ENCODE measurements at regions not wholly inside any gene's neighbourhood (a gene's known extent, or its start where the extent isn't known, plus 50 kb on each side); places are given as distances from the start of the nearest gene placed in this dataset.
"Not testable (repeated sequence)": the region's sequence is repeated elsewhere in the genome, so short reads cannot be mapped to it uniquely, and the experiment has no call there.

GRCh38 chr9:136599074-136599531 is 53.3 kb upstream of the NOTCH1 start:
- no peak for TF ChIP-seq CTCF (conservative IDR thresholded peaks at IDR 0.05)
- no peak for DNase-seq (ENCODE audit: low read depth, low spot score)
- H3K27ac Mint-ChIP-seq (ENCODE audit: unreplicated experiment) = peak overlapping the region; percentile 78
- H3K36me3 Mint-ChIP-seq (ENCODE audit: low read depth) = no peaks in the 10 kb centered on the region
- no peaks in the 10 kb centered on the region for H3K9me3 Mint-ChIP-seq
- peaks cover 50% of the 10 kb centered on the region for H3K4me1 Mint-ChIP-seq
- no peak overlapping the region for H3K4me3 Mint-ChIP-seq
- H3K27me3 Mint-ChIP-seq (ENCODE audit: low read depth) = no peaks in the 10 kb centered on the region

GRCh38 chr9:136598390-136599073 is 52.7 kb upstream of the NOTCH1 start:
- not testable (repeated sequence) for H3K4me3 Mint-ChIP-seq; DNase-seq (ENCODE audit: low read depth, low spot score); H3K27me3 Mint-ChIP-seq (ENCODE audit: low read depth); H3K27ac Mint-ChIP-seq (ENCODE audit: unreplicated experiment); H3K36me3 Mint-ChIP-seq (ENCODE audit: low read depth); H3K9me3 Mint-ChIP-seq
- H3K4me1 Mint-ChIP-seq = peaks cover 51% of the 10 kb centered on the region

GRCh38 chr9:136597965-136598364 is 52.1 kb upstream of the NOTCH1 start:
- no peak for TF ChIP-seq CTCF (conservative IDR thresholded peaks at IDR 0.05)
- peak overlapping the region; percentile 72 for H3K4me3 Mint-ChIP-seq
- H3K36me3 Mint-ChIP-seq (ENCODE audit: low read depth) = no peaks in the 10 kb centered on the region
- H3K27me3 Mint-ChIP-seq (ENCODE audit: low read depth) = no peaks in the 10 kb centered on the region
- H3K9me3 Mint-ChIP-seq = no peaks in the 10 kb centered on the region
- DNase-seq (ENCODE audit: low read depth, low spot score) = peak; percentile 45
- no peak overlapping the region for H3K27ac Mint-ChIP-seq (ENCODE audit: unreplicated experiment)
- H3K4me1 Mint-ChIP-seq = peaks cover 48% of the 10 kb centered on the region

- Mint-ChIP-seq H3K27me3 (ENCODE audit: low read depth) (no peaks in the 10 kb centered on the region), H3K27ac (ENCODE audit: unreplicated experiment) (peak overlapping the region; percentile 67), H3K36me3 (ENCODE audit: low read depth) (no peaks in the 10 kb centered on the region), H3K9me3 (no peaks in the 10 kb centered on the region), H3K4me3 (no peak overlapping the region), H3K4me1 (peaks cover 45% of the 10 kb centered on the region)
- no peak for DNase-seq (ENCODE audit: low read depth, low spot score)
- TF ChIP-seq CTCF (conservative IDR thresholded peaks at IDR 0.05) = no peak
These were observed 51.5 kb upstream of the NOTCH1 start for GRCh38 chr9:136597141-136597885.

- no peaks in the 10 kb centered on the region for H3K9me3 Mint-ChIP-seq
- peak overlapping the region; percentile 67 for H3K27ac Mint-ChIP-seq (ENCODE audit: unreplicated experiment)
- H3K4me1 Mint-ChIP-seq = peaks cover 49% of the 10 kb centered on the region
- peak; percentile 54 for DNase-seq (ENCODE audit: low read depth, low spot score)
- no peaks in the 10 kb centered on the region for H3K27me3 Mint-ChIP-seq (ENCODE audit: low read depth)
- no peak for TF ChIP-seq CTCF (conservative IDR thresholded peaks at IDR 0.05)
- H3K36me3 Mint-ChIP-seq (ENCODE audit: low read depth) = no peaks in the 10 kb centered on the region
- H3K4me3 Mint-ChIP-seq = peak overlapping the region; percentile 75
These were observed 50.8 kb upstream of the NOTCH1 start for GRCh38 chr9:136596630-136597031.

GRCh38 chr9:136596217-136596616 is 50.4 kb upstream of the NOTCH1 start:
- no peaks in the 10 kb centered on the region for H3K36me3 Mint-ChIP-seq (ENCODE audit: low read depth)
- H3K27ac Mint-ChIP-seq (ENCODE audit: unreplicated experiment) = peak overlapping the region; percentile 89

More at GRCh38 chr9:136596217-136596616, 50.4 kb upstream of the NOTCH1 start:
- TF ChIP-seq CTCF (conservative IDR thresholded peaks at IDR 0.05) = no peak
- H3K4me3 Mint-ChIP-seq = peak overlapping the region; percentile 75
- H3K9me3 Mint-ChIP-seq = no peaks in the 10 kb centered on the region
- H3K4me1 Mint-ChIP-seq = peaks cover 51% of the 10 kb centered on the region
- H3K27me3 Mint-ChIP-seq (ENCODE audit: low read depth) = no peaks in the 10 kb centered on the region
- DNase-seq (ENCODE audit: low read depth, low spot score) = no peak
